ENCODE measurements at regions not wholly inside any gene's neighbourhood (a gene's known extent, or its start where the extent isn't known, plus 50 kb on each side); places are given as distances from the start of the nearest gene placed in this dataset.

DNA sequence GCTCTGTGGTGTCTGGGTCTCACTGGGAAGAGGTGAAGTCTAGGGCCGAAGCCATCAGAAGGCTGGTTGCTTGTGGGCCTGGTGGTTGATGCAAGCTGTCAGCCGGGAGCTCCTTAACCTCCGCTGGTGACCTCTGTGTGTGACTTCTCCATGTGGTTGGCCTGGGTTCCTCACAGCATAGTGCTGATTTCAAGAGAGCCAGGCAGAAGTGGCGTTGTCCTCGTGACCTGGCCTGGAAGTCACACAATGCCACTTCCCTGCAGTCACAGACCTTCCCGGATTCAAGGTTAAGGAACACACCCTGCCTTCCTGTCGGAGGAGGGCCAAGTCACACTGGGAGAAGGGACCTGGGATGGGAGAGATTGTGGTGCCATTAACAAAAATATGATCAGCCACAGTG lies 303.7 kb upstream of the HS6ST1 start:
- DNase-seq, result peak; percentile 50

GRCh38 chr2:128622955-128623620 lies 304.4 kb upstream of the HS6ST1 start:
- no peak for DNase-seq

GRCh38 chr2:128623776-128624761 lies 305.4 kb upstream of the HS6ST1 start:
- DNase-seq, result no peak

GRCh38 chr2:128624956-128625355 lies 306.3 kb upstream of the HS6ST1 start:
- DNase-seq, result no peak

DNA sequence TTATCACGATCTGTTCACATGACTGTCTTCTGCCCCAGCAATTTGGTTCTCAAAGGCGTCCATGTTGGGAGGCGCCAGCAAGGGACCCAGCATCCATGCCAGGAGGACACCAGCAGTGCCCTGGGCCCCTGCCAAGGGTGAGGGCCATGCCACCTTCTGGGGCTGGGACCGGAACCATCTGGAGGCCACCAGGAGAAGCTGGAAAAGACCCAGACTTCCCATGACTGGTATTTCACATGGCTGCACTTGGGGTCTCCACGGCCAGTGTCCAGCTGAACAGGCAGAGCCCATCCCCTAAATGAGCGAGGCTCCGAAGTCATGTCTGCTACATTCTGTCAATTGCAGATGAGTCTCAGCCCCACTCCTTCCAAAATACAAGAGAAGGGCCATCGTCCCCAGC lies 306.8 kb upstream of the HS6ST1 start:
- no peak for DNase-seq

- no peak for DNase-seq
Observed at GRCh38 chr2:128625963-128626759, 307.5 kb upstream of the HS6ST1 start.

GRCh38 chr2:128626760-128627511 lies 308.3 kb upstream of the HS6ST1 start:
- DNase-seq, result no peak

GRCh38 chr2:128628206-128628605 lies 309.5 kb upstream of the HS6ST1 start:
- DNase-seq, result no peak

- no peak for DNase-seq
Observed at GRCh38 chr2:128628996-128629395, 310.3 kb upstream of the HS6ST1 start.

GRCh38 chr2:128630974-128631697 lies 312.5 kb upstream of the HS6ST1 start:
- no peak for DNase-seq

GRCh38 chr2:128631698-128632500 lies 313.2 kb upstream of the HS6ST1 start:
- DNase-seq, result no peak

- no peak for DNase-seq
Observed at GRCh38 chr2:128632501-128632800, 313.8 kb upstream of the HS6ST1 start.

DNA sequence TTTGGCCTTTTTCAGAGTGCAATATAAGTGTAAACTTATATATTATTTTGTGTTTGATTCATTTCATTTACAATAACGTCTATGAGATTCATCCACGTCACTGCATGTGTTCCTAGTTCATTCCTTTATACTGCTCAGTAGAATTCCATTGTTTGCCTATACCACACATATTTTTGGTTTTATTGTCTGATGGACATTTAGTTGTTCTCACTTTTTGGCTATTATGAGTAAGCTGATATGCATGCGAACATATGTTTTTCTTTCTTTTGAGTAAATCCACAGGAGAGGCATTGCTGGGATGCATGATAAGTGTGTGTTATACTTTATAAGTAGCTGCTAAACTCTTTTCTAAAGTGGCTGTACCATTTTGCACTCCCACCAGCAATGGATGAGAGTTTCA lies 314.8 kb upstream of the HS6ST1 start:
- no peak for DNase-seq

DNA sequence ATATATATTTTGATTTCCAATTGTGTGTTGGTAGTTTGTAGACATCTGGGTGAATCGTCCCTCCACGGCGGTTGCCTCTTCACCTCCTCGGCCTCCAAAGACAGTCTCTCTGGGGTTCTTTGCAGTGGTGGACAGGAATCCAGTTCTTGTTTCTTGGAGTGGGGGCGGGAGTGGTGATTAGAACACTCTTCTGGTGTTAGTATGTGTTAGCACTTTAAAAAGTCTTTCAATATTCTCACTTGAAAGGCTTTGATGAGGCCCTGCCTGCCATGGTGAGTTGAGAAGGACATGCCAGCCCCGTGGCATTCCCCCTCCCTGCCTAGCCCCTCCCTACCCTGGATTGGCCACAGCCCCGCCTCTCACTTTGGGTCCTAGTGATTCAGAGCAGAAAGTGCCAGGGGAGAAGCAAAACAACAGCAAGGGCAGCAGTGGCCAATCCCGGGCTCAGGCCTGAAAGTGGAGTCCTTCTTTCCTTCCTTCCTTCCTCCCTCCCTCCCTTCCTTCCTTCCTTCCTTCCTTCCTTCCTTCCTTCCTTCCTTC lies 316.8 kb upstream of the HS6ST1 start:
- no peak for DNase-seq

DNA sequence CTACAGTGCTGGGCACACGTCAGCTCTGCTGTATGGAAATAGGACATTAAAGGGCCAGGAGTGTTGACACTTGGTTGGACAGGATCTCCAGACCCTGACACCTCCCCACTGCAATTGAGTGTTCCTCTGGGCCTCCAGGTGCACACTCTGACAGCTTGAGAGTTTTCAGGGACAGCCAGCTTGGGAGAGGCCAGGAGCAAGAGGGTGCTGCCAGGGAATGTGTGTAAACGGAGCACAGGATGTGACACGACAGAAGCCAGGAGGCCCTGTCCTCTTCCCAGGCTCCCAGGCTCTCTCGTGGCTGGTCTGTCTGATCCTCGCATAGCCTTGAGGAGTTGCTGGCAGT lies 318.1 kb upstream of the HS6ST1 start:
- DNase-seq, result no peak

DNA sequence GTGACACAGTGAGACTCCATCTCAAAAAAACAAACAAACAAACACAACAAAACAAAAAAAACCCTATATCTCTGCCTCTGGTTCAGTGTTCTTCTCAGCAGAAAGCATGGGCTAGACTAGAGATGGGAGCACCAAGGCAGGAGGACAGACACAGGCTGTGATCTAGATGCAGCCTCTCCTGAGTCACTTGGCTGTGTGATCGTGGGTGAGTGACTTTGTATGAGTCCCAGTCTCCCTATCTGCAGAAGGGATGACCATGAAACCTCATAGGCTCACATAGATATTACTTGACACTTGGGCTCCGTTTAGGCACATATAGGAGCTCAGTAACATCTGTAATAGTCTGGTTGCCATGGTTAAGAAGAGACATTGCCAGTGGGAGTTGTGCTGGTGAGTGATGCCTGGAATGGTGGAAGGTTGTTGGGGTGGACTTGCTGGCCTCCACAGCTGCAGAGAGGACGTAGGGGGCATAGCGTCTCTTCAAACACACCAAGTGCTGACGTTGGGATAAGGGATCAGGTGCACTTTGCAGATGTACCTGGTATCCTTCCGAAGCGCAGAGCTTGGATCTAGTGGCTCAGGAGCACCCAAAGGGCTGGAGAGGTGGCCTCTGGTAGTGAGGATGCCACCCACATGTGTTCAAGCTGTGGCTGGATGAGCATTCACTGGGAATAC lies 318.9 kb upstream of the HS6ST1 start:
- no peak for DNase-seq

GRCh38 chr2:128638341-128639119 lies 319.9 kb upstream of the HS6ST1 start:
- no peak for DNase-seq

DNA sequence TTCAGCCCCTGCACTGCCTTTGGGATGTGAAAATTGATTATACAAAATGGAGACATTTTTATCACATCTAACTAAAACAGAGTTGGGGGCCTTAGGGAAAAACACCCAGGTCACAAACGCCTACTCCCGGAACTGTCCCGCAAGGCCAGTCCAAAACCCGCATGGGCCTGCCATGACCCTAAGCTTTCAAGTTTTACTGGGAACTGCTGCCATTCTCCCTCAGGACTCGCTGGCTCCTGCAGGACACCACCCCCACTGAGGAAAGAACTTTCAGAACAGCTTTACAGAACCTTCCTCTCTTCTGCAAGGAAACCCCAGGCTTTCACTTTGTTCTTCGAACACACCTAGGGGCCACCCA lies 320.4 kb upstream of the HS6ST1 start:
- no peak for DNase-seq

GRCh38 chr2:128639693-128640092 lies 321.0 kb upstream of the HS6ST1 start:
- no peak for DNase-seq

Measured in CD4-positive, alpha-beta T cell treated with Interferon gamma for 1 hour (primary cell).